B cell (primary cell): ENCODE measurements at regions not wholly inside any gene's neighbourhood (a gene's known extent, or its start where the extent isn't known, plus 50 kb on each side); places are given as distances from the start of the nearest gene placed in this dataset.

Experiments used
- ATAC-seq: fragments of 200-7000 bp; cut with Tn5 transposase; one replicate; pipeline ENCODE4 v1.10.0; 2021; ENCODE audit warnings: low read depth, mild to moderate bottlenecking, moderate number of reproducible peaks, moderate library complexity
- CTCF ChIA-PET: fragments of 350-600 bp; sonication (Branson Sonifier 250); formaldehyde crosslinking; loops from one replicate; lab custom pipeline; 2021; ENCODE audit warnings: antibody characterized with exemption, inconsistent platforms; lab: Charles Lee
- POLR2A ChIA-PET: fragments of 350-600 bp; sonication (Branson Sonifier 250); formaldehyde crosslinking; loops from one replicate; lab custom pipeline; 2021; ENCODE audit warnings: antibody characterized with exemption; lab: Charles Lee
- DNase-seq: peaks from one replicate; pipeline ENCODE4 v3.0.0; 2013
- H2AFZ ChIP-seq: 2 replicates; pipeline ENCODE4 v1.6.1; 2012; ENCODE audit warnings: mild to moderate bottlenecking, low read depth, low read length; ENCODE audit not compliant: insufficient read depth, poor library complexity, severe bottlenecking
- H3K27ac ChIP-seq, 2 donors: 1 replicate in 1 of 2; 2 replicates in 1 of 2; pipeline ENCODE4 v1.5.1; 2012 to 2013; ENCODE audit warnings: low read length in 2 of 2, mild to moderate bottlenecking in 2 of 2, moderate library complexity in 1 of 2
- H3K27me3 ChIP-seq, 4 experiments: fragments of 200-600 bp in 1 of 4; sonication (generic) in 1 of 4; replicated peaks in 1 of 4; 1 replicate in 2 of 4; 2 replicates in 2 of 4; pipeline versions ENCODE4 v1.6.1 to v1.7.0; 2013 to 2016; ENCODE audit warnings: low read length in 3 of 4, mild to moderate bottlenecking in 2 of 4, mixed read lengths in 1 of 4, moderate library complexity in 1 of 4; ENCODE audit not compliant: insufficient read depth in 4 of 4, control insufficient read depth in 3 of 4; ENCODE audit errors: control extremely low read depth in 1 of 4
- H3K36me3 ChIP-seq, 2 experiments: replicated peaks in 1 of 2; 1 replicate in 1 of 2; 2 replicates in 1 of 2; pipeline versions ENCODE4 v1.6.1 to v1.7.1; 2013; ENCODE audit warnings: low read length in 1 of 2; ENCODE audit not compliant: insufficient read depth in 2 of 2, control insufficient read depth in 1 of 2; ENCODE audit errors: control extremely low read depth in 1 of 2, extremely low read depth in 1 of 2
- H3K4me1 ChIP-seq, 2 donors: fragments of 200-600 bp in 1 of 2; sonication (generic) in 1 of 2; 1 replicate in 1 of 2; 2 replicates in 1 of 2; pipeline versions ENCODE4 v1.5.1 to v1.6.1; 2013 to 2017; ENCODE audit warnings: low read length in 2 of 2; ENCODE audit not compliant: control insufficient read depth in 2 of 2, insufficient read depth in 2 of 2
- H3K4me2 ChIP-seq: replicated peaks from 2 replicates; pipeline ENCODE3; 2012; ENCODE audit warnings: mild to moderate bottlenecking, low read depth, low read length; ENCODE audit not compliant: poor library complexity, severe bottlenecking
- H3K4me3 ChIP-seq, 5 experiments: fragments of 200-600 bp in 1 of 5; sonication (generic) in 1 of 5; 1 replicate in 3 of 5; 2 replicates in 2 of 5; pipeline versions ENCODE4 v1.5.1 to v1.7.0; 2011 to 2016; ENCODE audit warnings: low read length in 4 of 5, mild to moderate bottlenecking in 4 of 5, low read depth in 2 of 5, control low read depth in 1 of 5, moderate library complexity in 1 of 5; ENCODE audit not compliant: insufficient read depth in 1 of 5; ENCODE audit errors: control extremely low read depth in 1 of 5, extremely low read depth in 1 of 5
- H3K79me2 ChIP-seq: fragments of 200-600 bp; sonication (generic); one replicate; pipeline ENCODE4 v1.6.0; 2016; ENCODE audit warnings: low read length; ENCODE audit not compliant: control insufficient read depth, insufficient read depth
- H3K9ac ChIP-seq: fragments of 200-600 bp; sonication (generic); 2 replicates; pipeline ENCODE4 v1.6.1; 2017; ENCODE audit warnings: mild to moderate bottlenecking, low read length, moderate library complexity
- H3K9me3 ChIP-seq, 3 donors: one replicate each; pipeline versions ENCODE4 v1.6.1 to v1.7.1; 2013; ENCODE audit warnings: low read length in 2 of 3; ENCODE audit not compliant: control insufficient read depth in 2 of 3, insufficient read depth in 1 of 3; ENCODE audit errors: control extremely low read depth in 1 of 3
- H4K20me1 ChIP-seq: 2 replicates; pipeline ENCODE4 v1.6.0; 2012; ENCODE audit warnings: mild to moderate bottlenecking, low read length; ENCODE audit not compliant: insufficient read depth, control insufficient read depth, poor library complexity, severe bottlenecking
- H3K27ac Mint-ChIP-seq: one replicate; pipeline ENCODE4 v1.8.0; 2021; ENCODE audit warnings: mixed read lengths
- H3K27me3 Mint-ChIP-seq: one replicate; pipeline ENCODE4 v1.8.0; 2021; ENCODE audit warnings: mixed read lengths
- H3K4me1 Mint-ChIP-seq: one replicate; pipeline ENCODE4 v1.8.0; 2021; ENCODE audit warnings: mixed read lengths
- H3K4me3 Mint-ChIP-seq: one replicate; pipeline ENCODE4 v1.8.0; 2021; ENCODE audit warnings: mixed read lengths
- H3K9me3 Mint-ChIP-seq: one replicate; pipeline ENCODE4 v1.8.0; 2022; ENCODE audit warnings: mixed read lengths; ENCODE audit not compliant: insufficient read depth
- EZH2 ChIP-seq: IDR thresholded peaks from 2 replicates; pipeline ENCODE4 v1.6.1; 2012; ENCODE audit warnings: borderline replicate concordance, low read depth, mild to moderate bottlenecking, moderate library complexity, low read length; ENCODE audit not compliant: insufficient read depth, poor library complexity, severe bottlenecking
- WGBS: methylation state at CpG from one replicate; pipeline ENCODE4 v1.1.5; 2013; ENCODE audit warnings: missing lambda C conversion rate; ENCODE audit not compliant: insufficient coverage; 5-methylcytosine and 5-hydroxymethylcytosine counted together
- intact Hi-C: fragments of 100-400 bp; cut with micrococcal nuclease; formaldehyde crosslinking; loops from one replicate; pipeline ENCODE4 v1.10.0; 2022
- TF ChIP-seq, protein P1 (sequence below): fragments of 200-600 bp; IDR thresholded peaks from one replicate; pipeline ENCODE4 v1.8.0; 2022; ENCODE audit warnings: antibody characterized with exemption, mild to moderate bottlenecking

DNA sequence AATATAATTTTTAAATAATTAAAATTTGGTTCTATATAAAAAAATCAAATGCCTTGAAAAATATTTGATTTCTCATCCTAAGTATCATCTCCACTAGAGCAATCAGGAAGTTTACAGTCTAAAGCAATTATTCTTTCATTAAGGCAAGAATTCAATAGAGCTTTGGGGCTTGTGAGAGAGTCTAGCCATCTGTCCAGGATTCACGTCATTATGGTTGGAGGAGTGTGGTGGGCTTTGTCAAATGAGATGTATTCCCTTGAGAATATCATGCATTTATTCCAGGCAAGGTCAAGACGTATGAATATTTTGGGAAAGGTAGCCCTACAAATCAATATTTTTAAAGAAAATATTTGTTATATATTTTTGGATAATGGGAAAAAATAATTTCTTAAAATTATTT is 132.4 kb downstream of the ELOVL4 start:
- peaks cover 14% of the 10 kb centered on the region for H3K27me3 Mint-ChIP-seq
- intact Hi-C loops, result loop anchor here (1.0 kb wide), 2 partner anchors 37 to 245 kb away; no protein-coding TSS in a partner anchor
- H3K4me2 ChIP-seq, result no peak overlapping the region
- no peak overlapping the region for H3K27ac Mint-ChIP-seq
- no peaks in the 10 kb centered on the region for H3K36me3 ChIP-seq
- H3K9me3 ChIP-seq, result no peaks in the 10 kb centered on the region
- no peaks in the 10 kb centered on the region for H3K4me1 ChIP-seq
- H3K27ac ChIP-seq, result no peak overlapping the region
- ChIA-PET CTCF (interaction anchor here (2.1 kb wide), 1 partner anchor 37 kb away, joined by 8 read pairs; no protein-coding TSS in a partner anchor), POLR2A (no interaction called here)
- WGBS, result no CpG with 5 or more reads among the region's 2 CpGs
- ATAC-seq (no peak), DNase-seq (no peak)
- H3K79me2 ChIP-seq, result no peaks in the 10 kb centered on the region
- no peak overlapping the region for H3K9ac ChIP-seq
- H3K27me3 ChIP-seq, result no peaks in the 10 kb centered on the region
- no peak overlapping the region for H2AFZ ChIP-seq
- no peaks in the 10 kb centered on the region for H3K9me3 Mint-ChIP-seq
- no peaks in the 10 kb centered on the region for H3K4me1 Mint-ChIP-seq
- no peaks in the 10 kb centered on the region for H4K20me1 ChIP-seq
- TF ChIP-seq, protein P1, sequence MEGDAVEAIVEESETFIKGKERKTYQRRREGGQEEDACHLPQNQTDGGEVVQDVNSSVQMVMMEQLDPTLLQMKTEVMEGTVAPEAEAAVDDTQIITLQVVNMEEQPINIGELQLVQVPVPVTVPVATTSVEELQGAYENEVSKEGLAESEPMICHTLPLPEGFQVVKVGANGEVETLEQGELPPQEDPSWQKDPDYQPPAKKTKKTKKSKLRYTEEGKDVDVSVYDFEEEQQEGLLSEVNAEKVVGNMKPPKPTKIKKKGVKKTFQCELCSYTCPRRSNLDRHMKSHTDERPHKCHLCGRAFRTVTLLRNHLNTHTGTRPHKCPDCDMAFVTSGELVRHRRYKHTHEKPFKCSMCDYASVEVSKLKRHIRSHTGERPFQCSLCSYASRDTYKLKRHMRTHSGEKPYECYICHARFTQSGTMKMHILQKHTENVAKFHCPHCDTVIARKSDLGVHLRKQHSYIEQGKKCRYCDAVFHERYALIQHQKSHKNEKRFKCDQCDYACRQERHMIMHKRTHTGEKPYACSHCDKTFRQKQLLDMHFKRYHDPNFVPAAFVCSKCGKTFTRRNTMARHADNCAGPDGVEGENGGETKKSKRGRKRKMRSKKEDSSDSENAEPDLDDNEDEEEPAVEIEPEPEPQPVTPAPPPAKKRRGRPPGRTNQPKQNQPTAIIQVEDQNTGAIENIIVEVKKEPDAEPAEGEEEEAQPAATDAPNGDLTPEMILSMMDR, result no peak
- no peak for TF ChIP-seq EZH2
- H3K4me3 ChIP-seq, result no peak overlapping the region
- no peak overlapping the region for H3K4me3 Mint-ChIP-seq

DNA sequence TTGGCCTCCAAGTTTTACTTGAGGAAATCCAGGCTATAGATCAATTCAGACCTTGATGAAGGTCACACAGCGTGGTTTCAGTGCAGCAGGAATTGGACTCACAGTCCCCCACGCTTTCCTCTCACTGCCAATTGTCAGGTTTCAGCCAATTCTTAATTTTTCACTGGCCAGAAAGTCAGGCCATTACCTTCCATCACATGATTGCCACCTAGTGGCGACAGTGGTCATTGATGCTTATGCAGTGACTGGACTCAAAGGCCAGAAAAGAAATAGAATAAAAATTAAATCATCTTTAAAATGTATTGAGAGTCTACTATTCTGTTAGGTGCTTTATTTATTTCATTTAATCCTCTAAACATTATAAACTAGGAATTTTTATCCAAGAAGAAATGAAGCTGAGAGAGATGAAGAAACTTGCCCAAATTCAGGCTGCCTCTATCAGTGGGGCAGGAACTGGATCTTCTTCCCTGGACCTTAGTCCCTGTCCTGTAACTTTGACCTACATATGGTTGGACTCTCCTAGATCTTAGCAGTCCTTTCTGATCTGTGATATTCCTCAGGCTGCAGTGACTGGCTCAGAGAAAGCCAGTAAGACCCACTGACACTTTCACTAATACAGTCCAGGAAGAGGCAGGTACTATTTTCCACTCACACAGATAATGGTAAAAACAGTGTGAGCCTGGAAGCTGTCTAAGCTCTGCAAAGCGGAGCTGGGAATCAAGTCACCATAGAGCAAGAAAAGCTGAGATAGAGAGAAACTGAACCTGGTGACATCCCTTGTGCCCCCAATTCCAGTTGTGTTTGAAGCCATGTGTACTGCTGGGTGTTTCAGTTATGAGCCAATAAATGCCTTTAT is 133.3 kb downstream of the ELOVL4 start:
- Histone ChIP-seq H3K27ac (no peak overlapping the region), H3K4me1 (no peaks in the 10 kb centered on the region), H3K79me2 (no peaks in the 10 kb centered on the region), H3K4me2 (no peak overlapping the region), H3K36me3 (no peaks in the 10 kb centered on the region), H3K4me3 (no peak overlapping the region), H3K9me3 (no peaks in the 10 kb centered on the region), H3K27me3 (no peaks in the 10 kb centered on the region), H4K20me1 (no peaks in the 10 kb centered on the region), H2AFZ (peak overlapping the region; percentile 30), H3K9ac (no peak overlapping the region)
- 39% methylated on average over 3 of the region's 4 CpGs for WGBS
- H3K9me3 Mint-ChIP-seq, result no peaks in the 10 kb centered on the region
- peak; percentile 51 for ATAC-seq
- DNase-seq, result peak; percentile 56
- H3K4me3 Mint-ChIP-seq, result no peak overlapping the region
- H3K27ac Mint-ChIP-seq, result no peak overlapping the region
- peaks cover 15% of the 10 kb centered on the region for H3K27me3 Mint-ChIP-seq
- no peaks in the 10 kb centered on the region for H3K4me1 Mint-ChIP-seq
- ChIA-PET CTCF (interaction anchor here (0.8 to 2.1 kb wide), 6 partner anchors 11 to 42 kb away, joined by 3 to 8 read pairs (median 4); no protein-coding TSS in a partner anchor), POLR2A (no interaction called here)
- intact Hi-C loops, result loop anchor here (1.0 kb wide), 2 partner anchors 36 to 244 kb away; no protein-coding TSS in a partner anchor
- TF ChIP-seq, protein P1, result peak; percentile 93
- no peak for TF ChIP-seq EZH2
